ENCODE measurements at regions not wholly inside any gene's neighbourhood (a gene's known extent, or its start where the extent isn't known, plus 50 kb on each side); places are given as distances from the start of the nearest gene placed in this dataset.

DNA sequence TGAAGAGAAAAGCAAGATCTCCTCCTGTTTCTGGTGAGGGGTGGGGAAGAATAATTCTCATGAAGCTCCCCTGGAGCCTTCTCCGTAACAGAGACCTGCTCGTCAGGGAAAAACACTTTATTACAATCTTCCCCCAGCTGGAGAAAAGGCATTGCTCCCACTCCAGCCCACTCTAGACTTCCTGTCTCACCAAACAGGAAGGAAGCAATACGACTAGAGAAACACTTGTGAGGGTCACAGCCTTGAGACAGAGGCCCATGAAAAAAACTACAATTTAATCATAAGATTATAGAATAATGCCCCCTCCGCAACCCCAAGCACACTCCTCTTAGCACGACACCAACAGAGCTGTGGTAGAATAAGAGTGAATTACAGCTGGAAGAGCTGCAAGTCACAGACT is 197.2 kb upstream of the S1PR3 start:
- DNase-seq (ENCODE audit: low read depth in 1 of 2, low spot score in 1 of 2) (no peak), ATAC-seq (no peak), FAIRE-seq (no peak)
- H3K4me2 ChIP-seq, result no peak overlapping the region
- no peak overlapping the region for H3K27ac ChIP-seq
- H3K9me3 ChIP-seq, result 0 out of 3 replicates have a peak, but pooled peaks cover 3% of the 10 kb centered on the region
- 93% methylated on average over 5 of the region's 5 CpGs for WGBS (ENCODE audit: missing lambda C conversion rate)
- POLR2A ChIA-PET, result no interaction called here
- TF ChIP-seq, protein P1, sequence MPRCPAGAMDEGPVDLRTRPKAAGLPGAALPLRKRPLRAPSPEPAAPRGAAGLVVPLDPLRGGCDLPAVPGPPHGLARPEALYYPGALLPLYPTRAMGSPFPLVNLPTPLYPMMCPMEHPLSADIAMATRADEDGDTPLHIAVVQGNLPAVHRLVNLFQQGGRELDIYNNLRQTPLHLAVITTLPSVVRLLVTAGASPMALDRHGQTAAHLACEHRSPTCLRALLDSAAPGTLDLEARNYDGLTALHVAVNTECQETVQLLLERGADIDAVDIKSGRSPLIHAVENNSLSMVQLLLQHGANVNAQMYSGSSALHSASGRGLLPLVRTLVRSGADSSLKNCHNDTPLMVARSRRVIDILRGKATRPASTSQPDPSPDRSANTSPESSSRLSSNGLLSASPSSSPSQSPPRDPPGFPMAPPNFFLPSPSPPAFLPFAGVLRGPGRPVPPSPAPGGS (IDR thresholded peaks at IDR 0.05), result no peak
- TF ChIP-seq POLR2AphosphoS2 (conservative IDR thresholded peaks at IDR 0.05; ENCODE audit: low read length) (no peak), RFX5 (IDR thresholded peaks at IDR 0.05) (no peak)
- TF ChIP-seq, protein P2, sequence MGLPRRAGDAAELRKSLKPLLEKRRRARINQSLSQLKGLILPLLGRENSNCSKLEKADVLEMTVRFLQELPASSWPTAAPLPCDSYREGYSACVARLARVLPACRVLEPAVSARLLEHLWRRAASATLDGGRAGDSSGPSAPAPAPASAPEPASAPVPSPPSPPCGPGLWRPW (IDR thresholded peaks at IDR 0.05), result no peak
- no peak overlapping the region for H3K4me3 ChIP-seq
- no peaks in the 10 kb centered on the region for H3K4me1 ChIP-seq
- CTCF ChIA-PET, result no interaction called here

DNA sequence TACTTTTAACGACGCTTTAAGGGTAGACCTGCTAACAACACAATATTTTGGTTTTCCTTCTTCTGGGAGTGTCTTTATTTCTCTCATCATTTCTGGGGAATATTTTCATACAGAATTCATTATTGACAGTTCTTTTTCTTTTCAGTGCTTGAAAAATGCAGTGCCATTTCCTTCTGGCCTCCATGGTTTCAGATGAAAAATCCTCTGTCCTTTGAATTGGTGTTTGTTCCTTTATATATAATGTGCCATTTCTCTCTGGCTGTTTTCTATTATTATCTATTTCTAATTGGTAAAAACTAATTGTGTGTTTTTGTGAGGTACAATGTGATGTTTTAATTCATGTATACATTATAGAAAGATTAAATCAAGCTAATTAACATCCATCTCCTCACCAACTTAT is 194.3 kb upstream of the S1PR3 start:
- ChIA-PET CTCF (interaction anchor here (1.0 kb wide), 1 partner anchor 9 kb away, joined by 4 read pairs; no protein-coding TSS in a partner anchor), POLR2A (no interaction called here)
- Histone ChIP-seq H3K4me1 (peaks cover 10% of the 10 kb centered on the region), H3K4me3 (no peak overlapping the region), H3K9me3 (0 out of 3 replicates have a peak, but pooled peaks cover 3% of the 10 kb centered on the region), H3K27ac (no peak overlapping the region), H3K4me2 (no peak overlapping the region)
- WGBS (ENCODE audit: missing lambda C conversion rate), result 90% methylated on average over 2 of the region's 2 CpGs
- TF ChIP-seq NR3C1 (IDR thresholded peaks at IDR 0.05) (no peak), HOXB5 (CRISPR knock-in tag; IDR thresholded peaks at IDR 0.05) (no peak), EP300 (IDR thresholded peaks at IDR 0.05) (no peak), MAFK (IDR thresholded peaks at IDR 0.05; ENCODE audit: partially characterized antibody) (no peak), CBX8 (IDR thresholded peaks at IDR 0.05) (no peak), HOXA7 (CRISPR knock-in tag; IDR thresholded peaks at IDR 0.05) (no peak)
- TF ChIP-seq, protein P3, sequence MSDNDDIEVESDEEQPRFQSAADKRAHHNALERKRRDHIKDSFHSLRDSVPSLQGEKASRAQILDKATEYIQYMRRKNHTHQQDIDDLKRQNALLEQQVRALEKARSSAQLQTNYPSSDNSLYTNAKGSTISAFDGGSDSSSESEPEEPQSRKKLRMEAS (IDR thresholded peaks at IDR 0.05), result no peak
- TF ChIP-seq, protein P1 (IDR thresholded peaks at IDR 0.05), result no peak
- TF ChIP-seq, protein P4, sequence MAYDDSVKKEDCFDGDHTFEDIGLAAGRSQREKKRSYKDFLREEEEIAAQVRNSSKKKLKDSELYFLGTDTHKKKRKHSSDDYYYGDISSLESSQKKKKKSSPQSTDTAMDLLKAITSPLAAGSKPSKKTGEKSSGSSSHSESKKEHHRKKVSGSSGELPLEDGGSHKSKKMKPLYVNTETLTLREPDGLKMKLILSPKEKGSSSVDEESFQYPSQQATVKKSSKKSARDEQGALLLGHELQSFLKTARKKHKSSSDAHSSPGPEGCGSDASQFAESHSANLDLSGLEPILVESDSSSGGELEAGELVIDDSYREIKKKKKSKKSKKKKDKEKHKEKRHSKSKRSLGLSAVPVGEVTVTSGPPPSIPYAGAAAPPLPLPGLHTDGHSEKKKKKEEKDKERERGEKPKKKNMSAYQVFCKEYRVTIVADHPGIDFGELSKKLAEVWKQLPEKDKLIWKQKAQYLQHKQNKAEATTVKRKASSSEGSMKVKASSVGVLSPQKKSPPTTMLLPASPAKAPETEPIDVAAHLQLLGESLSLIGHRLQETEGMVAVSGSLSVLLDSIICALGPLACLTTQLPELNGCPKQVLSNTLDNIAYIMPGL (CRISPR knock-in tag; IDR thresholded peaks at IDR 0.05; ENCODE audit: borderline replicate concordance), result no peak
- DNase-seq (ENCODE audit: low read depth in 1 of 2, low spot score in 1 of 2), result no peak
- no peak for ATAC-seq
- no peak for FAIRE-seq

DNA sequence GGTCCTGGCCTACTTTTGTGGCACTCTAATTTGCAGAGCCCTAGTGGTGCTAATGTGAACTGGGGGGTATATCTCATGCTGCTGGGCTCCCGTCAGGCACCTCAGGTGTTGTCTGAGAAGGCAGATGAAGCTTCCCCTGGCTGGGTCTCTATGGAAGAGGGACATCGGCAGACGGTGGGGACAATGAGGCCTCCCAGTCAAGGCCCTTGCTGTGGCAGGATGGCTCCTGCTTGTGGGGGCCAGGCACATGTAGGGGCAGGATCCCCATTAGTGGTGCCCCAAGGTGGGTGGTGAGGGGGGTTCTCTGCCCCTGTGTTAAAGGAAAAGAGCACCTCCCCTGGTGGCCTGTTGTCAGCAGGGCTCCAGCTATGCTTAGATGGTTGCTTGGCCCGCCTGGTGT is 192.8 kb upstream of the S1PR3 start:
- ChIA-PET CTCF (interaction anchor here (1.4 kb wide), 1 partner anchor 10 kb away, joined by 5 read pairs; no protein-coding TSS in a partner anchor), POLR2A (no interaction called here)
- WGBS (ENCODE audit: missing lambda C conversion rate), result 76% methylated on average over 4 of the region's 4 CpGs
- Histone ChIP-seq H3K27ac (no peak overlapping the region), H3K4me3 (no peak overlapping the region), H3K4me1 (peaks cover 10% of the 10 kb centered on the region), H3K9me3 (peaks cover 7% of the 10 kb centered on the region; the same call in 1 of the 3 replicates), H3K4me2 (no peak overlapping the region)
- FAIRE-seq (no peak), ATAC-seq (no peak), DNase-seq (ENCODE audit: low read depth in 1 of 2, low spot score in 1 of 2) (no peak)
- no peak for TF ChIP-seq HOXB13 (CRISPR knock-in tag; IDR thresholded peaks at IDR 0.05; ENCODE audit: low read depth)
- no peak for TF ChIP-seq FOSL2 (IDR thresholded peaks at IDR 0.05)
- no peak for TF ChIP-seq FOSL2 (CRISPR knock-in tag; IDR thresholded peaks at IDR 0.05)
- TF ChIP-seq, protein P5, sequence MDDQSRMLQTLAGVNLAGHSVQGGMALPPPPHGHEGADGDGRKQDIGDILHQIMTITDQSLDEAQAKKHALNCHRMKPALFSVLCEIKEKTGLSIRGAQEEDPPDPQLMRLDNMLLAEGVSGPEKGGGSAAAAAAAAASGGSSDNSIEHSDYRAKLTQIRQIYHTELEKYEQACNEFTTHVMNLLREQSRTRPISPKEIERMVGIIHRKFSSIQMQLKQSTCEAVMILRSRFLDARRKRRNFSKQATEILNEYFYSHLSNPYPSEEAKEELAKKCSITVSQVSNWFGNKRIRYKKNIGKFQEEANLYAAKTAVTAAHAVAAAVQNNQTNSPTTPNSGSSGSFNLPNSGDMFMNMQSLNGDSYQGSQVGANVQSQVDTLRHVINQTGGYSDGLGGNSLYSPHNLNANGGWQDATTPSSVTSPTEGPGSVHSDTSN (IDR thresholded peaks at IDR 0.05), result no peak
- TF ChIP-seq HOXB5 (CRISPR knock-in tag; IDR thresholded peaks at IDR 0.05), result no peak
- no peak for TF ChIP-seq MAFK (IDR thresholded peaks at IDR 0.05; ENCODE audit: partially characterized antibody)
- TF ChIP-seq TP53 (CRISPR knock-in tag; IDR thresholded peaks at IDR 0.05), result no peak
